IMR-90 (cell line): ENCODE measurements at regions not wholly inside any gene's neighbourhood (a gene's known extent, or its start where the extent isn't known, plus 50 kb on each side); places are given as distances from the start of the nearest gene placed in this dataset.

Experiments used
- ATAC-seq: fragments of 200-7000 bp; cut with Tn5 transposase; 2 replicates; pipeline ENCODE4 v1.9.1; 2020; ENCODE audit warnings: low read depth, mild to moderate bottlenecking, moderate library complexity
- BruUV-seq: library from RNA; stranded (reverse); fragments of 400-500 nt; replicated peaks from 2 replicates; lab custom pipeline; 2021; lab: Mats Ljungman, UMichigan
- CTCF ChIA-PET: fragments of 300-600 bp; formaldehyde crosslinking; extraction: SDS; loops from one replicate; lab custom pipeline; 2021; ENCODE audit warnings: antibody characterized with exemption; lab: Yijun Ruan, JAX
- POLR2A ChIA-PET: fragments of 300-600 bp; sonication (Branson Sonifier 250); formaldehyde crosslinking; loops from one replicate; lab custom pipeline; 2022; ENCODE audit warnings: antibody characterized with exemption; ENCODE audit not compliant: unreplicated experiment; lab: Charles Lee
- DNase-seq: peaks from one replicate; pipeline ENCODE4 v3.0.0; 2013
- H2AFZ ChIP-seq: replicated peaks from 2 replicates; pipeline ENCODE3; 2013; ENCODE audit warnings: low read length, mild to moderate bottlenecking; ENCODE audit not compliant: poor library complexity
- H2AK5ac ChIP-seq: 2 replicates; pipeline ENCODE4 v1.6.1; 2013; ENCODE audit warnings: low read depth, low read length, inconsistent platforms
- H2AK9ac ChIP-seq: replicated peaks from 2 replicates; pipeline ENCODE3; 2013; ENCODE audit warnings: mild to moderate bottlenecking, low read depth, low read length, moderate library complexity; ENCODE audit not compliant: poor library complexity
- H2BK120ac ChIP-seq: 2 replicates; pipeline ENCODE4 v1.6.1; 2013; ENCODE audit warnings: low read depth, low read length, inconsistent platforms
- H2BK15ac ChIP-seq: 3 replicates; pipeline ENCODE4 v1.6.1; 2013; ENCODE audit warnings: low read depth, low read length, inconsistent platforms
- H2BK20ac ChIP-seq: 2 replicates; pipeline ENCODE4 v1.6.1; 2013; ENCODE audit warnings: low read depth, mild to moderate bottlenecking, inconsistent platforms, low read length, moderate library complexity
- H2BK5ac ChIP-seq: 2 replicates; pipeline ENCODE4 v1.6.1; 2013; ENCODE audit warnings: mild to moderate bottlenecking, low read depth, low read length, inconsistent platforms; ENCODE audit not compliant: poor library complexity, severe bottlenecking
- H3K14ac ChIP-seq: replicated peaks from 2 replicates; pipeline ENCODE4 v1.6.1; 2013; ENCODE audit warnings: low read depth, low read length, inconsistent platforms
- H3K18ac ChIP-seq: 2 replicates; pipeline ENCODE4 v1.6.1; 2013; ENCODE audit warnings: low read depth, low read length, control low read depth
- H3K23ac ChIP-seq: 2 replicates; pipeline ENCODE4 v1.6.1; 2013; ENCODE audit warnings: low read depth, low read length, inconsistent platforms
- H3K27ac ChIP-seq: 2 replicates; pipeline ENCODE4 v1.5.1; 2013; ENCODE audit warnings: mild to moderate bottlenecking, control low read depth, low read length; ENCODE audit not compliant: insufficient read depth
- H3K27me3 ChIP-seq: 2 replicates; pipeline ENCODE4 v1.6.1; 2013; ENCODE audit warnings: low read length; ENCODE audit not compliant: control insufficient read depth, insufficient read depth
- H3K36me3 ChIP-seq: 2 replicates; pipeline ENCODE4 v1.6.1; 2013; ENCODE audit warnings: low read length, mixed read lengths; ENCODE audit not compliant: control insufficient read depth, insufficient read depth
- H3K4ac ChIP-seq: 2 replicates; pipeline ENCODE4 v1.6.1; 2013; ENCODE audit warnings: low read depth, low read length, inconsistent platforms
- H3K4me1 ChIP-seq: 2 replicates; pipeline ENCODE4 v1.6.1; 2013; ENCODE audit warnings: low read length, mixed read lengths; ENCODE audit not compliant: control insufficient read depth, insufficient read depth
- H3K4me2 ChIP-seq: 2 replicates; pipeline ENCODE4 v1.6.1; 2013; ENCODE audit warnings: low read depth, mild to moderate bottlenecking, control low read depth, low read length, moderate library complexity
- H3K4me3 ChIP-seq: 2 replicates; pipeline ENCODE4 v1.5.1; 2013; ENCODE audit warnings: low read depth, mild to moderate bottlenecking, control low read depth, low read length, moderate library complexity; ENCODE audit not compliant: insufficient read depth
- H3K56ac ChIP-seq: 2 replicates; pipeline ENCODE4 v1.6.1; 2013; ENCODE audit warnings: low read length, inconsistent platforms; ENCODE audit not compliant: insufficient read depth; ENCODE audit errors: extremely low read depth
- H3K79me1 ChIP-seq, 2 experiments: 2 replicates each; pipeline ENCODE4 v1.6.1; 2013; ENCODE audit warnings: low read length in 2 of 2, inconsistent platforms in 1 of 2, low read depth in 1 of 2
- H3K9ac ChIP-seq: 2 replicates; pipeline ENCODE4 v1.6.1; 2013; ENCODE audit warnings: low read depth, low read length, control low read depth
- H3K9me1 ChIP-seq: 2 replicates; pipeline ENCODE4 v1.6.1; 2013; ENCODE audit warnings: low read length, inconsistent platforms; ENCODE audit not compliant: insufficient read depth
- H3K9me3 ChIP-seq: 2 replicates; pipeline ENCODE4 v1.6.1; 2013; ENCODE audit warnings: low read length; ENCODE audit not compliant: control insufficient read depth, insufficient read depth
- H4K20me1 ChIP-seq: 2 replicates; pipeline ENCODE4 v1.6.1; 2013; ENCODE audit warnings: low read length, inconsistent platforms; ENCODE audit not compliant: insufficient read depth
- H4K5ac ChIP-seq: 2 replicates; pipeline ENCODE4 v1.6.1; 2013; ENCODE audit warnings: mild to moderate bottlenecking, low read depth, low read length, control low read depth
- H4K8ac ChIP-seq, 2 experiments: 2 replicates each; pipeline ENCODE4 v1.6.1; 2013; ENCODE audit warnings: low read depth in 2 of 2, low read length in 2 of 2, control low read depth in 1 of 2, inconsistent platforms in 1 of 2
- H4K91ac ChIP-seq: 2 replicates; pipeline ENCODE4 v1.6.1; 2013; ENCODE audit warnings: low read depth, low read length, inconsistent platforms; ENCODE audit not compliant: insufficient read depth
- BHLHE40 ChIP-seq: fragments of 150-350 bp; IDR thresholded peaks from 2 replicates; pipeline ENCODE4 v1.6.1; 2016; ENCODE audit warnings: mild to moderate bottlenecking, low read depth, low read length
- CEBPB ChIP-seq: IDR thresholded peaks from 2 replicates; pipeline ENCODE4 v1.6.1; 2012; ENCODE audit warnings: low read depth, low read length, improper control_type of control experiment
- CHD1 ChIP-seq: IDR thresholded peaks from 2 replicates; pipeline ENCODE4 v1.6.1; 2012; ENCODE audit warnings: low read depth, low read length, improper control_type of control experiment
- CTCF ChIP-seq: conservative IDR thresholded peaks from 2 replicates; pipeline ENCODE4 v1.5.1; 2012; ENCODE audit warnings: mild to moderate bottlenecking, low read depth, low read length, improper control_type of control experiment
- ELK1 ChIP-seq: fragments of 150-350 bp; IDR thresholded peaks from 2 replicates; pipeline ENCODE4 v1.6.1; 2016; ENCODE audit warnings: low read depth, mild to moderate bottlenecking, low read length, moderate library complexity, borderline replicate concordance
- FOS ChIP-seq: fragments of 150-350 bp; IDR thresholded peaks from 2 replicates; pipeline ENCODE4 v1.6.1; 2016; ENCODE audit warnings: low read depth, low read length
- MAFK ChIP-seq: IDR thresholded peaks from 2 replicates; pipeline ENCODE4 v1.6.1; 2012; ENCODE audit warnings: low read depth, low read length, improper control_type of control experiment
- MAZ ChIP-seq: IDR thresholded peaks from 2 replicates; pipeline ENCODE4 v1.6.1; 2012; ENCODE audit warnings: low read depth, mild to moderate bottlenecking, low read length, improper control_type of control experiment, moderate library complexity, borderline replicate concordance
- MXI1 ChIP-seq: IDR thresholded peaks from 2 replicates; pipeline ENCODE4 v1.6.1; 2012; ENCODE audit warnings: low read depth, mild to moderate bottlenecking, low read length, moderate library complexity, borderline replicate concordance
- NFE2L2 ChIP-seq: fragments of 150-350 bp; IDR thresholded peaks from 2 replicates; pipeline ENCODE4 v1.6.1; 2016; ENCODE audit warnings: low read depth, mild to moderate bottlenecking, low read length
- POLR2A ChIP-seq: IDR thresholded peaks from 2 replicates; pipeline ENCODE4 v1.6.1; 2012; ENCODE audit warnings: mild to moderate bottlenecking, low read depth, low read length
- RAD21 ChIP-seq: IDR thresholded peaks from 2 replicates; pipeline ENCODE4 v1.6.1; 2012; ENCODE audit warnings: low read length, improper control_type of control experiment
- RCOR1 ChIP-seq: IDR thresholded peaks from 2 replicates; pipeline ENCODE4 v1.6.1; 2012; ENCODE audit warnings: mild to moderate bottlenecking, low read length, improper control_type of control experiment; ENCODE audit not compliant: insufficient replicate concordance
- RFX5 ChIP-seq: IDR thresholded peaks from 2 replicates; pipeline ENCODE4 v1.8.0; 2012; ENCODE audit warnings: low read depth, mild to moderate bottlenecking, low read length, moderate library complexity
- SMC3 ChIP-seq: fragments of 150-350 bp; IDR thresholded peaks from 2 replicates; pipeline ENCODE4 v1.6.1; 2016; ENCODE audit warnings: low read depth, mild to moderate bottlenecking, antibody characterized with exemption, low read length, moderate library complexity
- USF2 ChIP-seq: fragments of 150-350 bp; IDR thresholded peaks from 2 replicates; pipeline ENCODE4 v1.6.1; 2017; ENCODE audit warnings: mild to moderate bottlenecking, antibody characterized with exemption, low read length, low read depth
- WGBS, 2 experiments: methylation state at CpG; one replicate each; pipeline versions ENCODE4 v1.1.5 to v1.1.7; 2013; ENCODE audit warnings: missing lambda C conversion rate in 2 of 2; ENCODE audit not compliant: insufficient read length in 1 of 2; ENCODE audit errors: extremely low coverage in 2 of 2; 5-methylcytosine and 5-hydroxymethylcytosine counted together
- dilution Hi-C: fragments of 300-500 bp; cut with HindIII; formaldehyde crosslinking; loops from one replicate; pipeline ENCODE4 v1.14.3; 2018; ENCODE audit warnings: low sequenced_read_pairs; ENCODE audit not compliant: unreplicated experiment
- in situ Hi-C: fragments of 300-500 bp; cut with MboI; formaldehyde crosslinking; loops from 3 replicates; pipeline ENCODE4 v1.14.3; 2019; ENCODE audit warnings: low sequenced_read_pairs, inconsistent platforms, mixed read lengths
- intact Hi-C: fragments of 100-400 bp; cut with micrococcal nuclease; formaldehyde crosslinking; loops from 2 replicates; pipeline ENCODE4 v1.10.0; 2022

- Histone ChIP-seq H4K5ac (no peak overlapping the region), H4K8ac (no peak overlapping the region), H3K56ac (no peak overlapping the region), H3K9ac (no peak overlapping the region), H2BK15ac (no peak overlapping the region), H3K4ac (no peak overlapping the region), H3K4me2 (no peak overlapping the region), H3K18ac (no peak overlapping the region), H3K4me1 (no peaks in the 10 kb centered on the region), H2AK9ac (no peak overlapping the region), H2AFZ (no peak overlapping the region), H3K23ac (no peak overlapping the region), H3K4me3 (no peak overlapping the region), H3K79me1 (no peaks in the 10 kb centered on the region), H3K9me3 (no peaks in the 10 kb centered on the region), H2AK5ac (no peak overlapping the region), H3K27me3 (no peaks in the 10 kb centered on the region), H2BK20ac (no peak overlapping the region), H4K91ac (no peak overlapping the region), H4K20me1 (no peaks in the 10 kb centered on the region), H2BK120ac (no peak overlapping the region), H2BK5ac (no peak overlapping the region), H3K36me3 (no peaks in the 10 kb centered on the region), H3K14ac (no peak overlapping the region), H3K9me1 (no peaks in the 10 kb centered on the region), H3K27ac (no peak overlapping the region)
- ChIA-PET POLR2A (no interaction called here), CTCF (no interaction called here)
- in situ Hi-C loops = no loop called here
- no peak for DNase-seq
- intact Hi-C loops = no loop called here
- no peak for ATAC-seq
- no CpG with 5 or more reads among the region's 1 CpG for WGBS, 2 experiments
- dilution Hi-C loops = no loop called here
- BruUV-seq = no TSS peak
- TF ChIP-seq RFX5 (no peak), BHLHE40 (no peak), FOS (no peak), MAFK (no peak), CHD1 (no peak), MAZ (no peak), ELK1 (no peak), USF2 (no peak), NFE2L2 (no peak), RCOR1 (no peak), MXI1 (no peak), POLR2A (no peak), SMC3 (no peak), CEBPB (no peak), CTCF (no peak), RAD21 (no peak)
Observed at GRCh38 chr12:39081910-39082309, 176.5 kb upstream of the CPNE8 start.
